GDM1 (cell line): ENCODE measurements at regions not wholly inside any gene's neighbourhood (a gene's known extent, or its start where the extent isn't known, plus 50 kb on each side); places are given as distances from the start of the nearest gene placed in this dataset.
"Not testable (repeated sequence)": the region's sequence is repeated elsewhere in the genome, so short reads cannot be mapped to it uniquely, and the experiment has no call there.

Source experiments
- DNase-seq: peaks from one replicate; lab custom pipeline; 2025; lab: John Stamatoyannopoulos, UW

GRCh38 chr11:116666673-116667249 is 106.0 kb downstream of the BUD13 start:
- DNase-seq: not testable (repeated sequence)

GRCh38 chr11:116665523-116665922 is 107.3 kb downstream of the BUD13 start:
- DNase-seq: no peak

GRCh38 chr11:116661056-116661455 is 111.7 kb downstream of the BUD13 start:
- DNase-seq: no peak

- DNase-seq: no peak
These were observed 112.8 kb downstream of the BUD13 start for GRCh38 chr11:116660011-116660410.

GRCh38 chr11:116658876-116659535 is 113.8 kb downstream of the BUD13 start:
- no peak for DNase-seq

- no peak for DNase-seq
These were observed 114.7 kb downstream of the BUD13 start for GRCh38 chr11:116657842-116658825.

DNA sequence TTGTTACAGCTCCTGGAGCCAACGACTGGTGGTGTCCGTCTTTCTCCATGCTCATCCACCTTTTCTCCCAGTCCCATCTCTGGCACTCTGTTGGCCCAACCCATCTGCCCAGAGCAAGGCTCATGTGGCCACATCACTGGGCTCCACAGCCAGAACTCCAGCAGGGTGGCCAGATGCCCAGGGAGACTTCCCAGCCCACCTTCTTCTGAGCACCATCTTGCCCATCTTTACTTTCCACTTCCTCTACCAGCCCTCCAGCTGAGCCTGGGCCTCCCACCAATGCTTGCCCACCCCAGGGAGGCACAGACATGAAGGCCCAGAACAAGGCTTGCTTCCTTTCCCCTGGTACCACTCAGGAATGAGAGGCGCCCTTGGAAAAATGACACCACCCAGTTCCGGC is 116.8 kb downstream of the BUD13 start:
- no peak for DNase-seq

- DNase-seq: no peak
These were observed 118.3 kb downstream of the BUD13 start for GRCh38 chr11:116654526-116654925.

DNA sequence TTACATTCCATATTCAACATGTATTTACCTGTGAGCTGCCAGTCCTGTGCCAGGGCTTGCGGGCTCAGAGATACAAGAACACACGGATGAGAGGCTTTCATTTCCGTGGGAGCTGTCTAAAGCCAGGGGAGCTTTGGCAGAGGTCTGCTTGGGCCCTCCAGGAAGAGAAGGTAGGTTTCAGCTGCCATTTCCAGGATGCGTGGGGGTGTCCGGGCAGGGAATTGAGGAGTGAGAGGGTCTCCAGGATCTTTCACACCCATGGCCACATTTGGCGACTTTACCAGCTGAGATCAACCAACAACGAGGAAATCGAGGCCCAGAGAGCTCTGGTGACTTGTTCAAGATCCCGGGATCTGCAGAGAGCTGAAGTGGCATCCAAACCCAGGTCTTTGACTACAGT is 119.6 kb downstream of the BUD13 start:
- no peak for DNase-seq

DNA sequence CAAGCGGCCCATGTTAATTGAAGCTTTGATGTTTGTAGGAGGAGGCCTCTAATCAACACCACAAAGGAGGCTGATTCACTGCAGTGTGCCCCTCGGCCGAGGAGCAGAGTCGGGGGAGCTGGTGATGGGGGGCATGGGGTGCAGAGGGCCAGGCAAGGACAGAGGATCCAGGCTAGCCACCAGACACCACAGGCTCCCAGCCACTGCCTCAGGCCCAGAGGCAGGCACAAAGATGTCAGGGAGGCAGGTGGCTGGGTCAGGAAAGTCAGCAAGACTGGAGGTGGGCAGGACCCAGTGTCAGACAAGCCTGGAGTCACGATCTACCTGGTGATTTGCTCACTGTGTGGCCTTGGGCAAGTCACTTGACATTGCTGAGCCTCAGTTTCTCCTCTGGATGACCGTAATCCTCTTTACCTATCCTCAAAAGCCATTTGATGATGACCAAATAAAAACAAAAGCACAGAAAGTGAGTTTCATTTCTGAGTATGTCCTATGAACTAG is 121.0 kb downstream of the BUD13 start:
- no peak for DNase-seq

DNA sequence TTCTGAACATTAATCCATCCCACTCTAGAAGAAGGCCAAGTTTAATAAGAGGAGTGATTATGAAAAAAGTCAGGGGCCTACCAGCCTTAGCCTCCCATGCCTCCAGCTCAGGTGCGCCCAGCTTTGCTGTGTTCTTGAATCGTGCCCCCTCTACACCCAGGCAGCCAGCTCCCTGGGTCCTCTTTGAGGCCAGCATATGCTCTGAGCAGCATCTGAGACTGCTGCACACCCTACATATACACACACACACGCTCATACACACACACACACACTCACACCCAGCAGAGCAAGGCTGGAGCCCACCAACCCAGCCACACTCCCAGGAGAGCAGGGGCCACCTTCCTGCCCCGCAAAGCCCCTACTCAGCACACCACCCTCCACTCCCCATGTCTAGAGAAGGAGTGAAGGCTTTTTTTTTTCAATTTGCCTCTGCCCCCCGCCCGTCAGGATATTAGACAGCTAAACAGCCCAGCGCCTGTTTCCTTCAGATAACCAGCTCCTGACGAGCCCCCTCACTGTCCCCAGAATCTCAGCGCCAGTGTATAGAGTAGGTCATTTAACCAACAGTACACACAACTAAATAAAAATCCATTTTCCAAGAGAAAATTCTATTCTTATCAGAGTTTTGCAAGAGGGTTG is 121.6 kb downstream of the BUD13 start:
- DNase-seq: no peak

DNA sequence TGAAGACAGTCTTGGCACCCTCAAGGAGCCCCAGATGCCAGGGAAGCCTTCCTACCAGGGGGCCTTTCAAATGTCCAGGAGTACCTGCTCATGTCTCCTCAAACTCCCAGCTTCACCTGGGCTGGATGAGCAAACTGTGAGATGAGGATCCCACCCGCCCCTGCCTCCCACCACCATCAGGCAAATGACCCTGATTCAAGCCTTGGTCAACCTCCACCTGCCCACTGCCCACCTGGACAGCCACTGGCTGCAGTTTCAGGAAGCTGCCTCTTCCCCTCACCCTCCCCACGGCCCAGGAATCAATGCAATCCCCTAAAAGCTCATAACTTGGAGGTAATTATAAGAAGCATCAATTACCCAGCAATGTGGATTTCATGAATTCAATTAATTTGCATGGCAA is 122.7 kb downstream of the BUD13 start:
- DNase-seq: no peak

GRCh38 chr11:116649268-116649667 is 123.5 kb downstream of the BUD13 start:
- DNase-seq: no peak

DNA sequence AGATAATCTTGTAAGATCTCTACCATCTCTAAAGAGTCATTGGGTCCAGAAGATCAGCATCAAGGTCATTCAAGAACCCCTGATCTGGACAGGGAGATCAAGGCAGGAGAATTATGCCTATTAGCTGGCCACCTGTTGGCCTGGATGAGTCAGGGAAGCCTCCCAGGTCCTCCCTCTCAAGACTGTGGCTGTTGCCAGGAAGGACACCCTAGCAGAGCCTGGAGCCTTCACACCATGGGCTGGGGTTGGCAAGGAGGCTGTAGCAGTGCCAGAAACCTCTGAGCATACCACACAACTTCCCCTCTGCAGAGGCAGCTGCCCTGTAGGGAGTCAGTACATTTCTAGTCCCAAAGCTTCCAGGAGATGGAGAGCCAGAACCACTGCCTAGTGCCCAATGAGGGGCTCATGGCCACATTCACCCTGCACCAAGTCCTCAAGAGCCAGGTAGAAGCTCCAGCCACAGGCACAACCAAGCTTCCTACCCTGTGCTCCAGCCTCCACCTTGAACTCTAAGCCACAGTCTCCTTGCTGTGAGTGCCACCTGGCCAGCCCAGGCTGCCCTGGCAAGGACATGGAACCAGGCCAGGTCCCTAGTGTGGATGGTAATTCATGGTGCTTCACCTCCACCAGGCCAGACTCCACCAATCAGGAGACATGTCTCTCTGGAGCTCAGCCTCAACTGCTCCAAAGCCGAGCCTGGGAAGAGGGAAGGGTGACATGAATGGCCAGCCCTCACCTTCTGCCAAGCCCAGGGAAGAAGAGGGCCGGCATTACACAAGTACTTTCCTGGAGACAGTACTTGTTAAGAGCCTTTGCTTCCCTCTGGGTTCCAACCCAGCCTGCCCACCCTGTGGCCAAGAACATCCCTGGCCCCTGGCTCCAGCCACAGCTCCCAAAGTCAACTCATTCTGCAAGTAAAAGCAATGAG is 124.3 kb downstream of the BUD13 start:
- DNase-seq: no peak

DNA sequence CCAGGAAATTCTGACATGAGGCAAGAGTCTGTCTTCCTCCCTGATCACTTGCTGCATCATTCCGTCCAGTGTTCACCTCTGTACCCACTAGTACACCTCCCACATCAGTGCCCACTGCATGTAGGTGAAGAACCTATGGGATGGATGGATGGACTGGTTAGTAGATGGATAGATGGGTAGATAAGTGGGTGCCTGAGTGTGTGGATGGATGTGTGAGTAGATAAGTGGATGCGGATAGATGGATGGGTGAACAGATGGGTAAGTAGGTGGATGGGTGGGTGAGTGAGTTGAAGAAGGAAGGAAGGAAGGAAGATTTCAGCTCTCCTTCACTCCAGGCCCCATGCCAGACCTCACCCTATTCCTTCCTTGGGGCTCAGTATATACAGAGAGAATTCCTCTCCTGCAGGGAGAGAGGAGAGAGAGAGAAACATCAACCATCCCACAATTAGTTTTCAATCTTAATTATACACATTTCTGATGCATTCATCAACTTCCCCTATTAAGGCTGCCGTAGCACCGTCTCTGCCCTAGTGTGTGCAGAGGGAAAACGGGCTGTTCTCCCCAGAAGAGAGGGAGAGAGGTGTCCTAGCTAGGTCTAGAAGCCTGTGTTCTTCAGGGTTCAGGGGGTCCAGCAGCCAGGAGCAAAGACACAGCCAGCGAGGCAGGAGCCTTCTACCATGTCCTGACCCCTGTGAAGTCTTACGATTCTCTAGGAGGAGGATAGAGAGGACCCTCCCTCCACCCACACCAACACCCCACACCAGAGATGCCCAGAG is 125.3 kb downstream of the BUD13 start:
- DNase-seq: no peak

DNA sequence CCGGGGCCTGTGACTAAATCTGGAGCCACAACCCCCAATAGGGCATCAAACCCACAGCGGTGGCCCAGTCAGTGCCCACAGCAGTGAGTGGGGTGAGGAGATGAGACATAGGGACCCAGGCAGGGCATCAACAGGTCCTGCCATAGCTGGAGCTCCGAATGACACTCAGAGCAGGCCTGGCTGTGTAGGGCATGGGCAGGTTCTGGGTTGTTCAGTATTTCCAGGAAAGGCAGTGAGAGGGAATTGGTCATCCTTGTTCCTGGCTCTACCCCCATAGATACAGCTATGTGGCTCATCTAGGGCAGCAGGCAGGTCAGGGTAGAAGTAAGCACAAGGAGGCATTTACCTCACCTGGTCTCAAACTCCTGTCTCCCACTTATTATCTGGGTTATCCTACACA is 126.6 kb downstream of the BUD13 start:
- DNase-seq: no peak

DNA sequence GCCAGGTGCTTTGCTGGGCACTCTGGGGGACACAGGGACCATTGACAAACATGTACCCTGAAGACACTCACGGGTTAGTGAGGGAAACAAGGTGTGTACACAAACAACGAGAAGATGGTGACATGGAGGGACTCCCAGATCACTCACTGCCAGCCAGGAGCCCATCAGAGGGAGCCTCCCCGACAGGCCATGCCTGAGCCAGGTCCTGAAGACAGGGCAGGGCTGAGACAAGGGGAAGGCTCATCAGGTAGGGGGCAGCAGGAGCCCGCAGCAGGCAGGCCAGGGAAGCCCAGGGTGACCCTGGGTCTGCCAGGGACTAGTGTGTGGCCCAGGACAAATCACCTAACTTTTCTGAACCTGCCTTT is 127.9 kb downstream of the BUD13 start:
- no peak for DNase-seq

DNA sequence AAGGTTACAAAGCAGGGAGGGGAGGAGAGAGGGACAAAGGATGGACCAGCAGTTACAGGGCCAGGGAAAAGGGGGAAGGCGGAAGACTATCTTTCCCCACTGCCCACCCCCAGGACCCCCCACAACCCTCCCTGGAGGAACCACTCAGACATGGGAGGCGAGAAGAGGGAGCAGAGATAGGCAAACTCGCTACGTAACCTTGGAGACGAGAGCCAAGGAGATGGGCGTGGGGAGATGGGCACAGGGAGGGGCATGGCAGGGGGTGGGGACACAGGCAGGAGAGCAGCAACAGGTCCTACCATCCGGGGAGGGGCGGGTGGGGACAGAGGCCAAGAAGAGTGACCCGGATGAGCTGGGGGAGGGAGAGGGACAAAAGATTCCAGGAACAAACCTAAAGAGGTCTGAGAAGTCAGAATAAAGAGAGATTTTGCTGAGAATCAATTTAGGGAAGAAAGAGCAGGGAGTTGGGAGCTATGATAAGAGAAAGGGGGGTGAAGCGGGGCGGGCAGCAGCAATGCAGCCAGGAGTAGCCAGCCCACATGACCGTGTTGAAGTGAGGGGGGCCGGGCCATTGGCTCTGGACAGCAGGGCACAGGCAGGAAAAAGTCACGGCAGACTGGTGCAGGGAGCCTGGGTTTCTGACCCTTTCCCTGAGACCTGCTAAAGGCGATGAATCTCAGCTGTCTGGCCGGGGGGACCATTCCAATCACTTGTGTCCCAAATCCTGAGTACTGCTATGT is 128.4 kb downstream of the BUD13 start:
- DNase-seq: no peak

DNA sequence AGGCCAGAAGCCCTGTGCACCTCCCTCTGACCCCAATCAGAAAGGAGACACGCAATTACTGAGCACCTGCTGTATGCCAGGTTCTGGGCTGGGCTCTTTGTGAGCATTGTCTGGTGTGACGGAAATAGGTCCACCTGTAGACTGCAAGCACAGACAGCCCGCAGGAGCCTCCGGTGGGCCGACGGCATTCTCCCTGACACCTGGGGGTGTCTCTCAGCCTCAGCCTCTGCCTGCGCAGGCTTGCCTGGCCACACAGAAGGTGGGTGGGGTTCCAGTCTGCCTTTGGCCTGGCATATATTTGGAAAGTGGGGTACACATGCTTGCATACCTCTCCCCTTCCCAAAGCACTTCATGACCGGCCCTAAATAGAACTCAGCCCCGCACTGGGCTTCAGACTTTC is 129.3 kb downstream of the BUD13 start:
- DNase-seq: no peak

- DNase-seq: no peak
These were observed 129.9 kb downstream of the BUD13 start for GRCh38 chr11:116642902-116643301.
